ENCODE measurements at regions not wholly inside any gene's neighbourhood (a gene's known extent, or its start where the extent isn't known, plus 50 kb on each side); places are given as distances from the start of the nearest gene placed in this dataset.

- DNase-seq = no peak
These were observed 72.7 kb upstream of the NEURL1B start for GRCh38 chr5:172568308-172568910.

GRCh38 chr5:172567843-172568242 is 73.2 kb upstream of the NEURL1B start:
- DNase-seq = no peak

- no peak for DNase-seq
These were observed 73.8 kb upstream of the NEURL1B start for GRCh38 chr5:172567294-172567693.

GRCh38 chr5:172565931-172566665 is 75.0 kb upstream of the NEURL1B start:
- DNase-seq = no peak

- DNase-seq = no peak
These were observed 75.6 kb upstream of the NEURL1B start for GRCh38 chr5:172565455-172565854.

- DNase-seq = peak; percentile 37
These were observed 76.2 kb upstream of the NEURL1B start for GRCh38 chr5:172564883-172565282.

GRCh38 chr5:172564188-172564587 is 76.9 kb upstream of the NEURL1B start:
- peak; percentile 94 for DNase-seq

GRCh38 chr5:172562443-172562842 is 78.6 kb upstream of the NEURL1B start:
- no peak for DNase-seq

- DNase-seq = no peak
These were observed 79.9 kb upstream of the NEURL1B start for GRCh38 chr5:172561151-172561550.

GRCh38 chr5:172559004-172559932 is 81.8 kb upstream of the NEURL1B start:
- no peak for DNase-seq

GRCh38 chr5:172558076-172558976 is 82.7 kb upstream of the NEURL1B start:
- DNase-seq = no peak

- no peak for DNase-seq
These were observed 84.0 kb upstream of the NEURL1B start for GRCh38 chr5:172556971-172557461.

- no peak for DNase-seq
These were observed 84.8 kb upstream of the NEURL1B start for GRCh38 chr5:172556262-172556661.

GRCh38 chr5:172554562-172554961 is 86.5 kb upstream of the NEURL1B start:
- no peak for DNase-seq

- no peak for DNase-seq
These were observed 87.2 kb upstream of the NEURL1B start for GRCh38 chr5:172553903-172554302.

- DNase-seq = no peak
These were observed 87.9 kb upstream of the NEURL1B start for GRCh38 chr5:172553167-172553566.

GRCh38 chr5:172550996-172551395 is 90.1 kb upstream of the NEURL1B start:
- DNase-seq = no peak

- DNase-seq = peak; percentile 49
These were observed 90.8 kb upstream of the NEURL1B start for GRCh38 chr5:172550096-172550765.

- DNase-seq = peak; percentile 79
These were observed 91.4 kb upstream of the NEURL1B start for GRCh38 chr5:172549696-172550095.

- no peak for DNase-seq
These were observed 91.9 kb upstream of the NEURL1B start for GRCh38 chr5:172548981-172549687.

- peak; percentile 40 for DNase-seq
These were observed 92.7 kb upstream of the NEURL1B start for GRCh38 chr5:172548311-172548731.

Measured in NCI-H69 (cell line).